ENCODE measurements at regions not wholly inside any gene's neighbourhood (a gene's known extent, or its start where the extent isn't known, plus 50 kb on each side); places are given as distances from the start of the nearest gene placed in this dataset.
"Not testable (repeated sequence)": the region's sequence is repeated elsewhere in the genome, so short reads cannot be mapped to it uniquely, and the experiment has no call there.

GRCh38 chr13:112261924-112262323 is 114.2 kb upstream of the SPACA7 start:
- no peaks in the 10 kb centered on the region for H3K36me3 ChIP-seq (ENCODE audit: control insufficient read depth, insufficient read depth, low read length)
- peaks cover 7% of the 10 kb centered on the region for H3K9me3 ChIP-seq (replicated peaks; ENCODE audit: control insufficient read depth, low read depth, low read length)
- no peak for DNase-seq
- H3K27ac ChIP-seq (ENCODE audit: low read length): no peak overlapping the region
- no peaks in the 10 kb centered on the region for H3K4me1 ChIP-seq (ENCODE audit: control insufficient read depth, insufficient read depth, low read length)
- 85% methylated on average over 7 of the region's 8 CpGs for WGBS (ENCODE audit: insufficient coverage)
- peaks cover 2% of the 10 kb centered on the region for H3K27me3 ChIP-seq (ENCODE audit: control insufficient read depth, insufficient read depth, low read length)
- H3K4me3 ChIP-seq (ENCODE audit: low read length): no peak overlapping the region

- Histone ChIP-seq H3K27me3 (ENCODE audit: control insufficient read depth, insufficient read depth, low read length) (peaks cover 2% of the 10 kb centered on the region), H3K36me3 (ENCODE audit: control insufficient read depth, insufficient read depth, low read length) (no peaks in the 10 kb centered on the region), H3K4me1 (ENCODE audit: control insufficient read depth, insufficient read depth, low read length) (no peaks in the 10 kb centered on the region), H3K4me3 (ENCODE audit: low read length) (no peak overlapping the region), H3K27ac (ENCODE audit: low read length) (no peak overlapping the region), H3K9me3 (replicated peaks; ENCODE audit: control insufficient read depth, low read depth, low read length) (peaks cover 3% of the 10 kb centered on the region)
- WGBS (ENCODE audit: insufficient coverage): 93% methylated on average over 2 of the region's 7 CpGs
- DNase-seq: no peak
Observed at GRCh38 chr13:112263152-112263551, 113.0 kb upstream of the SPACA7 start.

- Histone ChIP-seq H3K27ac (ENCODE audit: low read length) (no peak overlapping the region), H3K9me3 (replicated peaks; ENCODE audit: control insufficient read depth, low read depth, low read length) (no peaks in the 10 kb centered on the region), H3K27me3 (ENCODE audit: control insufficient read depth, insufficient read depth, low read length) (no peaks in the 10 kb centered on the region), H3K4me3 (ENCODE audit: low read length) (no peak overlapping the region), H3K4me1 (ENCODE audit: control insufficient read depth, insufficient read depth, low read length) (no peaks in the 10 kb centered on the region), H3K36me3 (ENCODE audit: control insufficient read depth, insufficient read depth, low read length) (no peaks in the 10 kb centered on the region)
- no peak for DNase-seq
- no CpG with 5 or more reads among the region's 3 CpGs for WGBS (ENCODE audit: insufficient coverage)
Observed at GRCh38 chr13:112267660-112268059, 108.5 kb upstream of the SPACA7 start.

GRCh38 chr13:112270951-112271350 is 105.2 kb upstream of the SPACA7 start:
- Histone ChIP-seq H3K4me1 (ENCODE audit: control insufficient read depth, insufficient read depth, low read length) (no peaks in the 10 kb centered on the region), H3K9me3 (replicated peaks; ENCODE audit: control insufficient read depth, low read depth, low read length) (no peaks in the 10 kb centered on the region), H3K36me3 (ENCODE audit: control insufficient read depth, insufficient read depth, low read length) (no peaks in the 10 kb centered on the region), H3K27me3 (ENCODE audit: control insufficient read depth, insufficient read depth, low read length) (no peaks in the 10 kb centered on the region), H3K27ac (ENCODE audit: low read length) (no peak overlapping the region), H3K4me3 (ENCODE audit: low read length) (no peak overlapping the region)
- DNase-seq: no peak
- WGBS (ENCODE audit: insufficient coverage): no CpG with 5 or more reads among the region's 2 CpGs

- not testable (repeated sequence) for DNase-seq; H3K27me3 ChIP-seq (ENCODE audit: control insufficient read depth, insufficient read depth, low read length); H3K36me3 ChIP-seq (ENCODE audit: control insufficient read depth, insufficient read depth, low read length); H3K9me3 ChIP-seq (replicated peaks; ENCODE audit: control insufficient read depth, low read depth, low read length); H3K4me1 ChIP-seq (ENCODE audit: control insufficient read depth, insufficient read depth, low read length); H3K4me3 ChIP-seq (ENCODE audit: low read length); H3K27ac ChIP-seq (ENCODE audit: low read length)
Observed at GRCh38 chr13:112286733-112287132, 89.4 kb upstream of the SPACA7 start.

GRCh38 chr13:112320303-112320702 is 55.9 kb upstream of the SPACA7 start:
- Histone ChIP-seq H3K36me3 (ENCODE audit: control insufficient read depth, insufficient read depth, low read length) (no peaks in the 10 kb centered on the region), H3K4me1 (ENCODE audit: control insufficient read depth, insufficient read depth, low read length) (no peaks in the 10 kb centered on the region), H3K9me3 (replicated peaks; ENCODE audit: control insufficient read depth, low read depth, low read length) (peaks cover 5% of the 10 kb centered on the region), H3K4me3 (ENCODE audit: low read length) (no peak overlapping the region), H3K27me3 (ENCODE audit: control insufficient read depth, insufficient read depth, low read length) (peaks cover 12% of the 10 kb centered on the region), H3K27ac (ENCODE audit: low read length) (no peak overlapping the region)
- DNase-seq: no peak
- 94% methylated on average over 7 of the region's 7 CpGs for whole genome bisulfite sequencing (ENCODE audit: insufficient coverage)

- Histone ChIP-seq H3K27me3 (ENCODE audit: control insufficient read depth, insufficient read depth, low read length) (peaks cover 31% of the 10 kb centered on the region), H3K4me1 (ENCODE audit: control insufficient read depth, insufficient read depth, low read length) (peaks cover 4% of the 10 kb centered on the region), H3K27ac (ENCODE audit: low read length) (no peak overlapping the region), H3K36me3 (ENCODE audit: control insufficient read depth, insufficient read depth, low read length) (no peaks in the 10 kb centered on the region), H3K9me3 (replicated peaks; ENCODE audit: control insufficient read depth, low read depth, low read length) (no peaks in the 10 kb centered on the region), H3K4me3 (ENCODE audit: low read length) (no peak overlapping the region)
- 90% methylated on average over 12 of the region's 12 CpGs for WGBS (ENCODE audit: insufficient coverage)
- no peak for DNase-seq
Observed at GRCh38 chr13:112322557-112322956, 53.6 kb upstream of the SPACA7 start.

GRCh38 chr13:112324116-112324515 is 52.0 kb upstream of the SPACA7 start:
- Histone ChIP-seq H3K36me3 (ENCODE audit: control insufficient read depth, insufficient read depth, low read length) (no peaks in the 10 kb centered on the region), H3K9me3 (replicated peaks; ENCODE audit: control insufficient read depth, low read depth, low read length) (no peaks in the 10 kb centered on the region), H3K4me1 (ENCODE audit: control insufficient read depth, insufficient read depth, low read length) (peaks cover 4% of the 10 kb centered on the region), H3K27me3 (ENCODE audit: control insufficient read depth, insufficient read depth, low read length) (peaks cover 45% of the 10 kb centered on the region), H3K4me3 (ENCODE audit: low read length) (no peak overlapping the region), H3K27ac (ENCODE audit: low read length) (no peak overlapping the region)
- 39% methylated on average over 10 of the region's 16 CpGs for WGBS (ENCODE audit: insufficient coverage)
- no peak for DNase-seq

- WGBS (ENCODE audit: insufficient coverage): 57% methylated on average over 20 of the region's 26 CpGs
- H3K9me3 ChIP-seq (replicated peaks; ENCODE audit: control insufficient read depth, low read depth, low read length): no peaks in the 10 kb centered on the region
- H3K4me3 ChIP-seq (ENCODE audit: low read length): no peak overlapping the region
- no peaks in the 10 kb centered on the region for H3K36me3 ChIP-seq (ENCODE audit: control insufficient read depth, insufficient read depth, low read length)
- H3K27me3 ChIP-seq (ENCODE audit: control insufficient read depth, insufficient read depth, low read length): peaks cover 56% of the 10 kb centered on the region
- no peak for DNase-seq
- H3K27ac ChIP-seq (ENCODE audit: low read length): no peak overlapping the region
- H3K4me1 ChIP-seq (ENCODE audit: control insufficient read depth, insufficient read depth, low read length): peaks cover 4% of the 10 kb centered on the region
Observed at GRCh38 chr13:112325142-112325808, 50.9 kb upstream of the SPACA7 start.

GRCh38 chr13:112325920-112326645 is 50.1 kb upstream of the SPACA7 start:
- Histone ChIP-seq H3K27ac (ENCODE audit: low read length) (no peak overlapping the region), H3K4me1 (ENCODE audit: control insufficient read depth, insufficient read depth, low read length) (peaks cover 11% of the 10 kb centered on the region), H3K4me3 (ENCODE audit: low read length) (no peak overlapping the region), H3K27me3 (ENCODE audit: control insufficient read depth, insufficient read depth, low read length) (peaks cover 64% of the 10 kb centered on the region), H3K36me3 (ENCODE audit: control insufficient read depth, insufficient read depth, low read length) (no peaks in the 10 kb centered on the region), H3K9me3 (replicated peaks; ENCODE audit: control insufficient read depth, low read depth, low read length) (no peaks in the 10 kb centered on the region)
- 49% methylated on average over 24 of the region's 26 CpGs for WGBS (ENCODE audit: insufficient coverage)
- peak; percentile 61 for DNase-seq
